ENCODE measurements at regions not wholly inside any gene's neighbourhood (a gene's known extent, or its start where the extent isn't known, plus 50 kb on each side); places are given as distances from the start of the nearest gene placed in this dataset.

DNA sequence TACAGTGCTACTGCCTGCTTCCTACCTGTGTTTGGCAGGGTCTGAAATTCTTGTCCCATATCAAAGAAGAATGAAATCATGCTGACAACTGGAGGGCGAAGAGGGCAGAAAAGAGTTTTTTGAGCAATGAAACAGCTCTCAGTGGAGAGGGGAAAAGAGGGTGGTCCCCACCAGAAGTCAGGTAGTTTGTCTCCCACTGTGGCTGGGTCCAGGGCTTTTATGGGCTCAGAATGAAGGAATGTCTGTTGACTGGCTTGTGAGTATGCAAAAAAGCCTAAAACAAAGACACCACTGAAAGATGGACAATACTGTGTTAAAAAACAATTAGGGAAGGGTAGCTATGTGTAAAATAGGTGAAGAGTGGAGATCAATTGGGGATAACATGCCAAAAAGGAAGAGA, 115.0 kb downstream of the ADAM29 start:
- H3K9me3 ChIP-seq (ENCODE audit: control insufficient read depth in 1 of 2, low read length in 2 of 2) = peaks cover 7 to 18% of the 10 kb centered on the region in 2 donors
- no peaks in the 10 kb centered on the region for H3K4me1 ChIP-seq (ENCODE audit: control insufficient read depth in 1 of 2, insufficient read depth in 2 of 2, low read length in 2 of 2)
- H3K27ac ChIP-seq (ENCODE audit: low read depth, low read length) = no peak overlapping the region
- H3K9ac ChIP-seq (ENCODE audit: low read depth in 1 of 2, low read length in 2 of 2) = no peak overlapping the region
- no peaks in the 10 kb centered on the region for H3K27me3 ChIP-seq (ENCODE audit: control insufficient read depth in 1 of 2, insufficient read depth in 2 of 2, low read length in 2 of 2)
- H3K36me3 ChIP-seq (ENCODE audit: control insufficient read depth in 1 of 2, insufficient read depth in 2 of 2, low read length in 2 of 2) = no peaks in the 10 kb centered on the region
- no peak overlapping the region for H3K4me3 ChIP-seq (ENCODE audit: low read depth in 1 of 2, low read length in 2 of 2)

GRCh38 chr4:175034007-175034406, 115.8 kb downstream of the ADAM29 start:
- Histone ChIP-seq H3K9me3 (ENCODE audit: control insufficient read depth in 1 of 2, low read length in 2 of 2) (peaks cover 7 to 18% of the 10 kb centered on the region in 2 donors), H3K27me3 (ENCODE audit: control insufficient read depth in 1 of 2, insufficient read depth in 2 of 2, low read length in 2 of 2) (no peaks in the 10 kb centered on the region), H3K4me1 (ENCODE audit: control insufficient read depth in 1 of 2, insufficient read depth in 2 of 2, low read length in 2 of 2) (no peaks in the 10 kb centered on the region), H3K36me3 (ENCODE audit: control insufficient read depth in 1 of 2, insufficient read depth in 2 of 2, low read length in 2 of 2) (no peaks in the 10 kb centered on the region), H3K9ac (ENCODE audit: low read depth in 1 of 2, low read length in 2 of 2) (no peak overlapping the region), H3K4me3 (ENCODE audit: low read depth in 1 of 2, low read length in 2 of 2) (no peak overlapping the region), H3K27ac (ENCODE audit: low read depth, low read length) (no peak overlapping the region)

GRCh38 chr4:175034986-175035705, 117.0 kb downstream of the ADAM29 start:
- no peaks in the 10 kb centered on the region for H3K4me1 ChIP-seq (ENCODE audit: control insufficient read depth in 1 of 2, insufficient read depth in 2 of 2, low read length in 2 of 2)
- H3K27ac ChIP-seq (ENCODE audit: low read depth, low read length) = no peak overlapping the region
- peaks cover 7 to 18% of the 10 kb centered on the region in 2 donors for H3K9me3 ChIP-seq (ENCODE audit: control insufficient read depth in 1 of 2, low read length in 2 of 2)

GRCh38 chr4:175035905-175036304, 117.7 kb downstream of the ADAM29 start:
- Histone ChIP-seq H3K36me3 (ENCODE audit: control insufficient read depth in 1 of 2, insufficient read depth in 2 of 2, low read length in 2 of 2) (no peaks in the 10 kb centered on the region), H3K9ac (ENCODE audit: low read depth in 1 of 2, low read length in 2 of 2) (no peak overlapping the region), H3K4me1 (ENCODE audit: control insufficient read depth in 1 of 2, insufficient read depth in 2 of 2, low read length in 2 of 2) (no peaks in the 10 kb centered on the region), H3K9me3 (ENCODE audit: control insufficient read depth in 1 of 2, low read length in 2 of 2) (peaks cover 7 to 18% of the 10 kb centered on the region in 2 donors), H3K4me3 (ENCODE audit: low read depth in 1 of 2, low read length in 2 of 2) (no peak overlapping the region), H3K27me3 (ENCODE audit: control insufficient read depth in 1 of 2, insufficient read depth in 2 of 2, low read length in 2 of 2) (no peaks in the 10 kb centered on the region), H3K27ac (ENCODE audit: low read depth, low read length) (no peak overlapping the region)

More at GRCh38 chr4:175034986-175035705, 117.0 kb downstream of the ADAM29 start:
- no peaks in the 10 kb centered on the region for H3K36me3 ChIP-seq (ENCODE audit: control insufficient read depth in 1 of 2, insufficient read depth in 2 of 2, low read length in 2 of 2)
- no peaks in the 10 kb centered on the region for H3K27me3 ChIP-seq (ENCODE audit: control insufficient read depth in 1 of 2, insufficient read depth in 2 of 2, low read length in 2 of 2)
- no peak overlapping the region for H3K9ac ChIP-seq (ENCODE audit: low read depth in 1 of 2, low read length in 2 of 2)
- H3K4me3 ChIP-seq (ENCODE audit: low read depth in 1 of 2, low read length in 2 of 2) = no peak overlapping the region

- H3K4me1 ChIP-seq (ENCODE audit: control insufficient read depth in 1 of 2, insufficient read depth in 2 of 2, low read length in 2 of 2) = no peaks in the 10 kb centered on the region
- H3K27ac ChIP-seq (ENCODE audit: low read depth, low read length) = no peak overlapping the region
- H3K27me3 ChIP-seq (ENCODE audit: control insufficient read depth in 1 of 2, insufficient read depth in 2 of 2, low read length in 2 of 2) = no peaks in the 10 kb centered on the region
- H3K9ac ChIP-seq (ENCODE audit: low read depth in 1 of 2, low read length in 2 of 2) = no peak overlapping the region
- H3K4me3 ChIP-seq (ENCODE audit: low read depth in 1 of 2, low read length in 2 of 2) = no peak overlapping the region
- no peaks in the 10 kb centered on the region for H3K36me3 ChIP-seq (ENCODE audit: control insufficient read depth in 1 of 2, insufficient read depth in 2 of 2, low read length in 2 of 2)
- H3K9me3 ChIP-seq (ENCODE audit: control insufficient read depth in 1 of 2, low read length in 2 of 2) = peaks cover 0 to 5% of the 10 kb centered on the region in 2 donors
These were observed 130.1 kb downstream of the ADAM29 start for GRCh38 chr4:175048111-175048784.

DNA sequence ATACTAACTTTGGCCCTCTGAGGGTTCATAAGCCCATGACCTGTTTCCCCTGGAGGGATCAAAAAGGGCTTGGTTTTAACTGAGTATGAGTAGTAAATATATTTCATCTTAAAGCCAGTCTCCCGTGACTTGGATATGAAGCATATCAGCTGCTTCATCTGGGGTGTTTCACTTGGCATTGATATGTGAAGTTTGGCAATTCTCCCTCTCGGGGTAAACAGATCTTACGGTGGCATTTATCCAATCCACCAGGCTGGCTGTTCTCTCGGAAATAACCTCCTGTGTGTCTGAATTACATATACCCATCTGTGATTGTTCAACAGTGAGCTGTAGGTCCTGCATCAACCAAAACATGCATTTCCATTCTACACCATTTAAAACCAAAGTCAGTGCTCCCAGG, 130.7 kb downstream of the ADAM29 start:
- Histone ChIP-seq H3K27me3 (ENCODE audit: control insufficient read depth in 1 of 2, insufficient read depth in 2 of 2, low read length in 2 of 2) (no peaks in the 10 kb centered on the region), H3K36me3 (ENCODE audit: control insufficient read depth in 1 of 2, insufficient read depth in 2 of 2, low read length in 2 of 2) (no peaks in the 10 kb centered on the region), H3K4me1 (ENCODE audit: control insufficient read depth in 1 of 2, insufficient read depth in 2 of 2, low read length in 2 of 2) (no peaks in the 10 kb centered on the region), H3K9ac (ENCODE audit: low read depth in 1 of 2, low read length in 2 of 2) (no peak overlapping the region), H3K9me3 (ENCODE audit: control insufficient read depth in 1 of 2, low read length in 2 of 2) (no peaks in the 10 kb centered on the region), H3K27ac (ENCODE audit: low read depth, low read length) (no peak overlapping the region), H3K4me3 (ENCODE audit: low read depth in 1 of 2, low read length in 2 of 2) (no peak overlapping the region)

- H3K4me3 ChIP-seq (ENCODE audit: low read depth in 1 of 2, low read length in 2 of 2) = no peak overlapping the region
- no peaks in the 10 kb centered on the region for H3K4me1 ChIP-seq (ENCODE audit: control insufficient read depth in 1 of 2, insufficient read depth in 2 of 2, low read length in 2 of 2)
- peaks cover 0 to 8% of the 10 kb centered on the region in 2 donors for H3K9me3 ChIP-seq (ENCODE audit: control insufficient read depth in 1 of 2, low read length in 2 of 2)
- no peaks in the 10 kb centered on the region for H3K36me3 ChIP-seq (ENCODE audit: control insufficient read depth in 1 of 2, insufficient read depth in 2 of 2, low read length in 2 of 2)
- no peak overlapping the region for H3K27ac ChIP-seq (ENCODE audit: low read depth, low read length)
- no peak overlapping the region for H3K9ac ChIP-seq (ENCODE audit: low read depth in 1 of 2, low read length in 2 of 2)
- H3K27me3 ChIP-seq (ENCODE audit: control insufficient read depth in 1 of 2, insufficient read depth in 2 of 2, low read length in 2 of 2) = no peaks in the 10 kb centered on the region
These were observed 133.8 kb downstream of the ADAM29 start for GRCh38 chr4:175051974-175052373.

- Histone ChIP-seq H3K4me3 (ENCODE audit: low read depth in 1 of 2, low read length in 2 of 2) (no peak overlapping the region), H3K27me3 (ENCODE audit: control insufficient read depth in 1 of 2, insufficient read depth in 2 of 2, low read length in 2 of 2) (no peaks in the 10 kb centered on the region), H3K9ac (ENCODE audit: low read depth in 1 of 2, low read length in 2 of 2) (no peak overlapping the region), H3K9me3 (ENCODE audit: control insufficient read depth in 1 of 2, low read length in 2 of 2) (peaks cover 0 to 8% of the 10 kb centered on the region in 2 donors), H3K36me3 (ENCODE audit: control insufficient read depth in 1 of 2, insufficient read depth in 2 of 2, low read length in 2 of 2) (no peaks in the 10 kb centered on the region), H3K27ac (ENCODE audit: low read depth, low read length) (no peak overlapping the region), H3K4me1 (ENCODE audit: control insufficient read depth in 1 of 2, insufficient read depth in 2 of 2, low read length in 2 of 2) (no peaks in the 10 kb centered on the region)
These were observed 136.8 kb downstream of the ADAM29 start for GRCh38 chr4:175054980-175055379.

DNA sequence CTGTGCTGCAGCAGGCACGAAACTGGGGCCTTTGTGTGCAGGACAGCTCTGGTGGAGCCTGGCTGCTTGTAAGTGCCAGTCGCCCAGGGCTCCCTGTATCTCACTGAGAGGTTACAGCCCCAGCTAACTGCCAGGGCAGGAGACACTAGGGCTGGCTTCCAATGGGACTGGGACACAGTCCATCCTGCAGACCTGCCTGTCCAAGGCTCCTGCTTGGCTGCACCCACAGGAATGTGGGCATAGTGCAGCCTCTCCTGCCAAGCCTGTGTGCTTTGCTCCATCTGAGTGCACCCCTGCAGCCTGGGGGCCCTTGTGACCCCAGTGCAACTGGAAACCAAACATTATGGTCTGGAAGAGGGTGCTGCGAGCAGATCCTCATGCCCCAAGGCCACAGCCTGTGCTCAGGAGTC, 144.0 kb downstream of the ADAM29 start:
- Histone ChIP-seq H3K36me3 (ENCODE audit: control insufficient read depth in 1 of 2, insufficient read depth in 2 of 2, low read length in 2 of 2) (no peaks in the 10 kb centered on the region), H3K9ac (ENCODE audit: low read depth in 1 of 2, low read length in 2 of 2) (no peak overlapping the region), H3K27ac (ENCODE audit: low read depth, low read length) (no peak overlapping the region), H3K27me3 (ENCODE audit: control insufficient read depth in 1 of 2, insufficient read depth in 2 of 2, low read length in 2 of 2) (no peaks in the 10 kb centered on the region), H3K9me3 (ENCODE audit: control insufficient read depth in 1 of 2, low read length in 2 of 2) (peaks cover 0 to 4% of the 10 kb centered on the region in 2 donors), H3K4me1 (ENCODE audit: control insufficient read depth in 1 of 2, insufficient read depth in 2 of 2, low read length in 2 of 2) (no peaks in the 10 kb centered on the region), H3K4me3 (ENCODE audit: low read depth in 1 of 2, low read length in 2 of 2) (no peak overlapping the region)

DNA sequence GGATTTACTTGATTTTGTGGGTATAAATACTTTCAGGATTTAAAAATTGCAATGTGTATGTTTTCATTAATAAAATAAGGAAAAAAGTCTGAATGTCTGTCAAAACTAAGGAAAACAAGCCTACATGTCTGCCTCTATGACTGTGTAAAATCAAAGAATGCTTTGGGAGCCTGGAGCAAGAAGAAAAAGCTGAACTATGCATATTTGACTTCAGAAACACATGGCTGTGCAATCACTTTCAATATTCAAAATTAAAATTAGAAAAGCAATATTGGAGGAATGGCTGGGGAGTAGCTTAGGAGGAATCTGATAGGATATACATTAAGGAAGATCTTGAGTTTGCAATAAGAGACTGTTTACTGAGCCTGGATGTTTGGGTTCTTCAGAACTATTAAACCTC, 147.1 kb downstream of the ADAM29 start:
- Histone ChIP-seq H3K9ac (ENCODE audit: low read depth in 1 of 2, low read length in 2 of 2) (no peak overlapping the region), H3K4me3 (ENCODE audit: low read depth in 1 of 2, low read length in 2 of 2) (no peak overlapping the region), H3K36me3 (ENCODE audit: control insufficient read depth in 1 of 2, insufficient read depth in 2 of 2, low read length in 2 of 2) (no peaks in the 10 kb centered on the region), H3K9me3 (ENCODE audit: control insufficient read depth in 1 of 2, low read length in 2 of 2) (peaks cover 0 to 4% of the 10 kb centered on the region in 2 donors), H3K27ac (ENCODE audit: low read depth, low read length) (no peak overlapping the region), H3K4me1 (ENCODE audit: control insufficient read depth in 1 of 2, insufficient read depth in 2 of 2, low read length in 2 of 2) (no peaks in the 10 kb centered on the region), H3K27me3 (ENCODE audit: control insufficient read depth in 1 of 2, insufficient read depth in 2 of 2, low read length in 2 of 2) (no peaks in the 10 kb centered on the region)
